Femur (tissue), 1 donor: ENCODE measurements at regions not wholly inside any gene's neighbourhood (a gene's known extent, or its start where the extent isn't known, plus 50 kb on each side); places are given as distances from the start of the nearest gene placed in this dataset.
"Not testable (repeated sequence)": the region's sequence is repeated elsewhere in the genome, so short reads cannot be mapped to it uniquely, and the experiment has no call there.

ENCODE experiments used
- DNase-seq: peaks from one replicate; pipeline ENCODE4 v3.0.0-alpha.2; 2017

DNA sequence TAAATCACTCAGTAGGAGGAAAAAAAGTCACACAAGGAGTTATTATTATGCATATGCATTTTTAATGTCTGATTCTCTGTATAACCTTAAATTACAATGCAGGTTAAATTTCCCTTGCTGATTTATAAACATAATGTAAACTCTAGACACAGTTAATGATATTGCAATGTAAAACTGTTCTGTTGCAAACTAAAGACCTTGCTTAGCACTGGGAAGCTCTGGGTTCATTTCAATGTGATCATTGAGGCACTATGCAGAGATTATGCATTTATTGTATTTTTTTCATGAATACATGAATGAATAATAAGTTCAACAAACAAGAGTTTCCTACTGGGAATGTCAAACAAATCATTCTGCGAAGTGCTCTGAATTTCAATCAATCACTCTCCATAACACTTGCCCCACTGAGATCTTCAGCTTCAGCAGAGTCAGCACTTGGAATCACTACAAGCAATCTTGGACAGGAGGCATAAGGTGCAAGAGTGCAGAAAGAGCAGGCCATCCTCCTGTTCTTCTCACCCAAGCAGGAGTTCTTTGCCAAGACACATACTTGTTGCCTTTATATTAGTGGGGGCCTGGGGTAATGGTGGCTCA lies 232.1 kb downstream of the CSNK1G3 start:
- no peak for DNase-seq

DNA sequence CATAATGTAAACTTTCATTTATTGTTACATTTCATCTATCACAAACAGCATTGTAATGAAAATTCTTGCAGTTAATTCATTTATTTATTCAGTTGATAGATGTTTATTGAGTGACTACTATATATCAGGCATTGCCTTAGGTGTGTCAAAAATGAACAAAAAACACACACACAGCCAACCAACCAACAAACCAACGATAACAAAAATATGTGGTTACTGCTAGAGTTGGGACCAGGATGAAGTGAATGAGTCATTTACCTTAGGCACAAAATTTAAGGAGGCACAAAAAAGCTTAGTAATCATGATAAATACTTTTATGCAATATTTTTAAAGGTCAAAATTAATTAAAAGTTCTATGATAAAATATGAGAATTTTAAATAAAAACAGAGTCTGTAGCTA lies 223.4 kb downstream of the CSNK1G3 start:
- DNase-seq = no peak

DNA sequence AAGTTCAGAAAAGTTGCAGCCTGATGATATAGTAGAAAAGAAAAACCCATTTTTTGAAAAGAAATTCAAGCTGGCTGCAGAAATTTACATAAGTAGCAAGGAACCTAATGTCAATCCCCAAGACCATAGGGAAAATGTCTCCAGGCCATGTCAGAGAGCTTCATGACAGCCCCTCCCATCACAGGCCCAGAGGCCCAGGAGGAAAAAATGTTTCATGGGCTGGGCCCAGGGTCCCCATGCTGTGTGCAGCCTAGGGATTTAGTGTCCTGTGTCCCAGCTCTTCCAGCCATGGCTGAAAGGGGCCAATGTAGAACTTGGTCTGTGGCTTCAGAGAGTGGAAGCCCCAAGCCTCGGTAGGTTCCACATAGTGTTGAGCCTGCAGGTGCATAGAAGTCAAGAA lies 220.3 kb downstream of the CSNK1G3 start:
- DNase-seq = no peak

DNA sequence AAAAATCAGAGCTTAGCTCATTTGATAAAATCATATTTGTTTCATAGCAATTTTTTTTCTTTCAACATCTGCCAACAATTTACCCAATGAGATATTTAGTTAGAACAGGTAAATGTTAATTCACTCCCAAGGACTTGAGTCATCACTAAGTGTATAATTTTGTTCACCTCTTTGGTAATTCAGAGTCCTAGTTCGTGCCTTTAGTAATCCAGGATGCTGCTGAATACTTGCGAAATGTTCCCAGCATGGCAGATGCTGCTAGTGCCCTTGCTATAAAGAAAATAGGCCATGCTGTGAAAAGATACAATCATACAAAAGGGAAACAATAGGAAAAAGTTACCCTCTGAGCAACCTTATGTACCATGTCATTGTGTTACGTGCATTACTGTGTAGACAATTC lies 210.5 kb downstream of the CSNK1G3 start:
- no peak for DNase-seq

DNA sequence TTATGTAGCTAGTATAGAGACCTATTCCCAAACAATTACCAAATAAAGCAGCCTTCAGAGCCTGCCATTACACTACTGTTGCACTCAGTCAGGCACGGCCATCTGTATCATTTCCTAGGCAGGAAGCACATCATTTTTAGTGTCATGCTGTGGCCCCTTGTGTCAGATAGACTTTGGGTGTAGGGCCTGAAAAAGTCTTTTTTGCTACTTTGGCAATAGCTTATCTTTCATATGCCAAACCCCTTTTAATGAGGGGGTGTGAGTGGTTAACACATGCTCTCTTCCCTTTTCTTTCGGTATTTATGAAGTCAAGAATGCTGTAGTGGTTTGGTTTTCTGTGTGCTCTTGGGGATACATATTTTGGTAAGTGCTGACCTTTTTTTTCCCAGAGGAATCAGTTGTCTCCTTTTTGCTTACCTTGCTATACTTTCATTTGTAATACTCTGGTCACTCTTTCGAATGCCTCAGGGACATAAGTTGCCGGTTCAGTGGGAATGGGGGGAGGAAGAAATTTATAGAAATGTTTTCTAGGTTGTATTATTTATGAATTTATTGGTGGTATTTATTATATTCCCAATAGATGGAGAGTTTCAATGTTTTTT lies 209.8 kb downstream of the CSNK1G3 start:
- no peak for DNase-seq

DNA sequence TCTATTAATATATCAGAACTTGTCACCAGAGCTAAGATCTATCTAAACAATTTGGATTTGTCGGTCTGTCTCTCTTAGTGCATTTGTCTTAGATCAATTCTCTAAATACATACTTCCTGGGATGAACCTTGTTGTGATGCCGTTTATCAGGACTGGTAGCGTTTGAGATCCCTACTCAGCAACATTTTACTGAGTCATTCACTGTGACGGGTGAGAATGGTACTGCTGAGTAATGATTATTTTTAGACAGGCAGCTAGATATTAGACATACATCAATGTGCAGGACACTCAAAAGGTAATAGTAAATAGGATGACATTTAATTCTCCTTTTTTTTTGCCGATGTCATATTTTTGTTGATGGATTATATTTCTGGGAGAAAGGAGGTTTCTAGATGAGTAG lies 209.0 kb downstream of the CSNK1G3 start:
- DNase-seq = no peak

DNA sequence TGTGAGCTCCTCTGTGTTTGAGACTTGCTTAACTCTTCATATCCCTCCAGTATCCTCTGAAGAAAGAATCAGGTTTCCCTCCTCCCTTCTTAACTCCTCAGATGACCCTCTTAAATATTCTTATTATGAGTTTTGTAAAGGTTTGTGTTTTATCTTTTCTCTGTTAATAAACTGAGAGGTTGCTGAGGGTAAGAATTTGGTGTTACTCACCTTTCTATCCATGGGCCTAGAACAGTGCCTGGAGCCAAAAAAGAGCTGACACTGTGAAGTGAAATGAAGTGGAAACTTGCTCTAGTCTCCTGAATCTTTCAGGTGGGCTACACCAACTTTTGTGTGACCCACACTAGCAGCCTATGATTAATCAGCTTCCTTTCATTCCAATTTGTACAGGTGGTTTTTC lies 208.4 kb downstream of the CSNK1G3 start:
- DNase-seq = no peak

DNA sequence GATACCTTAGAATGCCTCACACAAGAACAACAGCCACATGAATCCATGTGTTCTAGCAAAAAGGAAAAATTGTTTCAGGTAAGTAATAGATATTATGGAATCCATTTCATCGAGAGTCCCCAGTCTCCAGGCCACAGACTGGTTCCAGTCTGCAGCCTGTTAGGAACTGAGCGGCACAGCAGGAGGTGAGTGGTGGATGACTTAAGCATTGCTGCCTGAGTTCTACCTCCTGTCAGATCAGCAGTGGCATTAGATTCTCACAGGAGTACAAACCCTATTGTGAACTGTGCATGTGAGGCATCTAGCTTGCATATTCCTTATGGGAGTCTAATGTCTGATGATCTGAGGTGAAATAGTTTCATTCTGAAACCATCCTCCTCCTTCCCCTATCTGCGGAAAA lies 207.0 kb downstream of the CSNK1G3 start:
- DNase-seq = no peak

DNA sequence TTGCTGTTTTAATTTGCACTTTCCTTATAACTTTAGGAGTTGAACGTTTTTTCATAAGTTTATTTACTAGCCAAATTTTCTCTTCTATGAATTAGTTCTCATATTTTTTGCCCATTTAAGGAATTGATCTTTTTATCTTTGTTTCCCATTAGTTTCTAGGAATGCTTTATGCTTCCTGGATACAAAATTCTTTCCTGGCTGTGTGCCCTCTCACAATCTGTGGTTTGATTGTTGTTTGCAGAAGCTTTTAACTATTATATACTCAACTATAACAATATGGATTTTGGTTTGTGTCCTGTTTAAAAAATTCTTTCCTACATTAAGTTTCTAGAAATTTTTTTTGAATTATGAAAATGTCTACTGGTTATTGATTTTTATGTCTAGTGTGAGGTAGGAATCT lies 206.3 kb downstream of the CSNK1G3 start:
- DNase-seq = no peak

DNA sequence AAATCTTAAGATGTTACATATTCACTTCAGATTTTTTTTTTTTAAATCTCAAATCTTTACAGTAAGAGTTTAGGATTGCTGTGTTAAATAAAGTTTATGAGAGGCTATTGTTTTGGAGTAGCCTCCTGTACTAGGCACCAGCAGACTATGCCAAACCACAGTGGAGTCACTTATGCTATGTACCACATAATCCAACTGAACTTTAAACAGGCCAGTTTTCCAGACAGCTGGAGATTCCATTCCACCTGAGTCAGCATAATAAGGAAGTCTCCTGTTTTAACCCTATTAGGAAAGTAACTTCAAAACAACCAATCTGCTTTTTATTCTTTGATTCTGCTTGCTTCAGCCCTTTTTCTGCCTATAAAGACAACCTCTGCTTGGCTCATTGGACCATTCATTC lies 205.2 kb downstream of the CSNK1G3 start:
- no peak for DNase-seq

DNA sequence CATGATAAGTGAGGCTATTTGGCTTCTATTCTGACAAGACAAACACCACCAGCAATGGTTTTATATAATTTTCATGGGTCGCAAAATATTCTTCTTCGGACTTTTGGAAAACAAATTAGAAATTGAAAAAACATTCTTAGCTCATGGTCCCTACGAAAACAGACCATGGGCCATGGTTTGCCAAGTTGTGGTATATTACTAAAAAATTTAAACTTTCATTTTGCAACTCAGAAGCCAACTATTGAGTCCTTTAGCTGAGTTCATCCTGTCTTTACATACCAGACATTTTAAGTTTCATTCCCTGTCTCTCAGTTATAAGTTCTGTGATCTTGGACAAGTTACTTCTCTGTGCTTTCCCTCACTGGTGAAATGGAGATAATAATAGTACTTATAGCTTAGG lies 198.1 kb downstream of the CSNK1G3 start:
- DNase-seq = no peak

DNA sequence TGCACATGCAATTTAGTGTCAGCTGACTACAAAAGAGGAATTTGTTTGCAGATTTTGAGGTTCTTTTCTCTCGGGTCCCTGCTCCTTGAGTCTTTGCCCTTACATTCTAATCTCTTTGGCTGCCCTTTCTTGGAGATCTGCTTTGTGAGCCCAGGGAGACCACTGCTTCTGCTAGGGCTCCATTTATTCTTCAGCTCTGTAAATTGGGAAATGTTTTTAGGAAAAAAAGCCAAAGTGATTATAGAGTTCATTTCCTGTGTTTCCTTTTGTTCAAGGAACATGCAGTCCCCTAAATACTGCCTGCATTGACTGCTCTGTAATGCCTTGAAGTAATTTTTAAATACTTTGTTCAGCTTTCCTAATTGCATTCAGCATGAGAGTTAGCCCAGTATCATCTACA lies 197.4 kb downstream of the CSNK1G3 start:
- DNase-seq = no peak

DNA sequence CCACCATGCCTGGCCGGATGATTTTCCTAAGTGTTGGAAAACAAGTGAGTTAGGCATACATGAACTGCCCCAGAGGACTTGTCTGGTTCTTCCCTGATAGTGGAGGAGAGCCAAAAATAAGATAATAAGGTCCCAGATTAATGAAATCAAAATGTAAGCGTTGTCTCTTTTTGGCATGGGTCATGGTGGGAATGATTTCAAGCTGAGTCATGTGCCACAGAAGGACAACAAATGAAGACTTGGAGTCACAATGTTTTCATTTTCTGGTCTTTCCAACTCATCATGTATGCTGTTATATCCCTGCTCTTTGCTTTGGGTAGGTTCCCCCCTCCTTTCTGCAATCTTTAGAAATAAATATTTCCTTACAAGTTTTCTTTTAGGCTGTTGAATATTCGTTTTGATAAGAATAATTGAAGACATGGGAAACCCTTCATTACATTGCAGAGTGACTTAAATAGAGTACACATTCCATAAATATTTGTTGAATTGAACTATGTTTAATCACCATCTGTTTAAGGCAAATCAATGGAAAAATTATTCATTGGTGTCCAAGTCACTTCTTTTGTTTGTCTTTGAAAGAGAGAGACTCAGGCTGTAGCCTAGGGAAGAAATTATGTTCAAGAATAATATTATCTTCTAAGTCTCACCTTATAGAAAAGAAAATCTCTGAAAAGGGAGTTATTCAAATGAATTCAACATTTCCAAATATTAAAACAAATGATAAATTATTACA lies 196.3 kb downstream of the CSNK1G3 start:
- DNase-seq = no peak

DNA sequence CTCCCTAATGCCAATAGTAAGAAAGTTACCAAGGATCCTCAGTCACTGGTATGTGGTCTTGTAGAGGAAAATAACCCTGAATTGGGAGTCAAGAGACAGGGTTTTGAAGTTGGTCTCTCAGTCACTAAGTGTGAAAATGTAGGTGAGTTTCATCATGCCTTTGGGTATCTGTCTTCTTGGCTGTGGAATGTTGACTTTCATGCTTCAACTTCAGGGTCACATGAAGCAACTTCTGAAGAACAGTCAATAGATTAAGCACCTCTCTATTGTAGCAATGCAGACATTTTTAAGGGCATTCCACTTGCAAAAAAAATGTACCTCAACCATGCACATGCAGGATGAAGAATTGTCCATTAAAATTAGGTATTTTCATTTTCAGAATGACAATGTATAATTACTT lies 194.6 kb downstream of the CSNK1G3 start:
- no peak for DNase-seq

DNA sequence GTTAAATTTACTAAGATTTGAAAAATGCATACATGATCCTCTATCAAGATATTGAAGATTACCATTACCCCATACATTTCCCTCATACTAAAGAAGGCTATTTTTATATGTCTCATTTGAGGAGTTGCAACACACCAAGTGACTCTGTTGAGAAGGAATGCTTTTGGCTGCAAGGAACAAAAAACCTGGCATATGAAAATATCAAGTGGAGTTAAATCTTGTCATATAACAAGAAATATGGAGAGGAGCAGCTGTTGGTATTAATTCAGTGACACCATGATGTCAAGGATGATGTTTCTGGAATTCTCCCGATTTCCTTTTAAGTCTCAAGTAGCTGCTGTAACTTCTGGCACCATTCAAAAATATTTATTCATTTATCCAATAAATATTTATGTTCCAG lies 193.8 kb downstream of the CSNK1G3 start:
- no peak for DNase-seq

DNA sequence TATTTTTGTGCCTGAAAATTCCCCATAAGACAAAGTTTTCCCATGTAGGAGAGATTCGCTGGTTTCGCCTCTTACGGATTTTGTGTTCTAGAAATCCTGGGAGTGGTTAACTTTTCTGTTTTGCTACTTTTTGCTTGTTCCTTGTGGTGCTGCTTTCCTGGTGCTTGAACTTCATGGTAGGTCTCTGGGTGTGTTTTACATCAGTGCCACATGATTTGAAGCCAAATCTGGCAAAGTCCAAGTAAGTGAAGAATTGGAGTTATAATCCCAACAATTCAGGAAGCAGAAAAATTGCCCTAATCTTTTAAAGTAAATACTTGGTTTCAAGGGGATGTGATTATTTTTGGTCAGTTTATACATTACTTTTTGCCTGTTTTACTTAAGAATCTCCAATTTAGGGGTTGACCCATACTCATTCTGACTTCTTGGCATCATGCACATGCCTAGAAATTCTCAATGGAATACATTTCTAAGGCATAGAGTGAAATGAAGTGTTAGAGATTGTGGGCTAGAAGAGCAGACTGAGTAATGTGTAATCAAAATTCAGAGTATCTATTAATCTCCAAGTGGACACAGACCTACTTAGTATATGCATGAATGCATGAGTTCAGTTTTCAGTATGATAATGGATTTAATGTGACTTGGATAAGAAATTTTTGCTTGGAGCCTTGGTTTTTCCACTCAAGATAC lies 189.7 kb downstream of the CSNK1G3 start:
- DNase-seq = no peak

DNA sequence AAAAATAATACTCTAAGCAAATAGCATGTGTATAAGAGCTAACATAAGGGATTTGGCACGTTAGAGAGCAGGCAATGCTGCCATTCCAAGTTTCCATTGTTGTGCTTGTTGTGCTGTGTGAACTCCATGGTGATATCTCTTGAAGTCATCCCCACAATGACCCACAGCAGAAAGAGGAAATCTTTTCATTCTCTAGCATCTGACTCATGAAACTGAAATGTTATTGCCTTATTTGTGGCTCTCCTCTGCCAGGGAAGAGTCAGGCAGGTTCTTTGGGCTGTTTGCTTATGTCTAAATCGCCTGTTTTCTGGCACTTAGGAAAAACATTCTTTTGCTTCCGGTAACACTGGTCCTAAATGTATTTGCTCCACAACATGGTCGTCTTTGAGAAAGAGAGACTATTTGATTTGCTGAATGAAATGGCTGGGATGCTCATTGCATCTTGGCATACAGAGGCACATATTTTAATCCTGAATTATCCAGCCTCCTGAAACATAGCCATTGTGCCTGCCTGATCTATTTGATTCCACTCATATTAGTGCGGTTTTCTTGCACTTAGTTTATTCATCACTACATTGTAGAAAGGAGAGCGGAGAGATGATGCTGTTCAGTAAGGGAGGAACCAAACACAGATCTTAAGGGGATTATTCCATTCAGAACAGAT lies 188.8 kb downstream of the CSNK1G3 start:
- peak; percentile 68 for DNase-seq

DNA sequence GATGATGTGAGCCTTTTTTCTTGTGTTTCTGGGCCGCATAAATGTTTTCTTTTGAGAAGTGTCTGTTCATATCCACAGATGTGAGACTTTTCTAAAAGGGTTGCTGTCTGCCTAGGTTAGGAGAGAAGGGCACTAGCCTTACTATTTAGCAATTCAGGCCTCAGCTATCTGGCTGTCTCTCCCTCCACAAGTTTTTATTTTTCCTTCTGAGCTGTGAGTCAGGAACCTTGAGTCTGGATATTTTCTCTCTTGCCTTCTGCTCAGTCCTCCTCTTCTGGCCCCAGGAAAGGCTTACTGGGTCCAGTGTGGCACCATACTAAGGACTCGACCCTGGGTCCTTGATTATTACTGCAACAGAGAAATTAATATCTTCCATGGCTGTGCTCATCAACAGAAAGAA lies 187.6 kb downstream of the CSNK1G3 start:
- DNase-seq = no peak

DNA sequence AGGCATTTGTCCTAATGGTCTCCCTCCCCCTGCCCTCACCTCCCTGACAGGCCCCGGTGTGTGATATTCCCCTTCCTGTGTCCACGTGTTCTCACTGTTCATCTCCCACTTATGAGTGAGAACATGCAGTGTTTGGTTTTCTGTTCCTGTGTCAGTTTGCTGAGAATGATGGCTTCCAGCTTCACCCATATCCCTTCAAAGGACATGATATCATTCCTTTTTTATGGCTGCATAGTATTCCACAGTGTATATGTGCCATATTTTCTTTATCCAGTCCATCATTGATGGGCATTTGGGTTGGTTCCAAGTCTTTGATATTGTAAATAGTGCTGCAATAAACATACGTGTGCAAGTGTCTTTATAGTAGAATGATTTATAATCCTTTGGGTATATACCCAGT lies 187.0 kb downstream of the CSNK1G3 start:
- not testable (repeated sequence) for DNase-seq

DNA sequence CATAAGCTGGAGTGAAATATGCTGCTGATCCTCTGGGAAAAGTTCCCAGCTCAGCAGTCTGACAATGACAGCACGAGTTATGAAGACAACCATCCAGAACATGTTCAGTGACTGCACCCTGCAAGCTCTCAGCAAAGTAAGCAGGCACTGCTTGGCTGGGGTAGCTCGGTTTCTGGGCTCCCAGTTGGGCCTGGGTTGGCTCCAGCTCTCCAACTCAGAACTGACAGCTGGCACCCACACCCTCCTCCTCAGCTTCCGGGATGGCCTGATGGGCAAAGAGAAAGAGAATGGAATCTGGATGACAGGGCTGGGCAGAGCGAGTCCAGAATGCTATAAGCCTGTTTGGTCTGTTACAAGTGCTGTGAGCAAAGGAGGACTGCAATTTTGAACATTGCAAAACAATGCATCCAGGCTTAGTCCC lies 185.0 kb downstream of the CSNK1G3 start:
- peak; percentile 79 for DNase-seq

DNA sequence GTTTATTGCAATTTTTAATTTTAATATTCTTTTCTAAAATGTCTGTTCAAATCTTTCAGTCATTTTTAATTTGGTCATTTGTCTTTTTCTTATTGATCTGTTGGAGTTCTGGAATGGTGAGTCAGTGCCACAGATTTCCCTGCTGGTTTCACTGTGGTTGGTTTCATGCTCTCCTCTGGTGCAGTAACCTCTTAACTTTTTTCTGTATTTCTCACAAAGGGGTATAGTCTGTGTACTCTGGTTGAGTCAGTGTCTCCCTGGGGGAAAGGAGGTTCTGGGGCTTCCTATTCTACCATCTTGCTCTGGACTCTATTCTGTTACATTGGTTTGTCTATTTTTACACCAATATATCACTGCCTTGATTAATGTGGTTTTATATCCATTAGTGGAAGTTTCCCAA lies 178.8 kb downstream of the CSNK1G3 start:
- no peak for DNase-seq

DNA sequence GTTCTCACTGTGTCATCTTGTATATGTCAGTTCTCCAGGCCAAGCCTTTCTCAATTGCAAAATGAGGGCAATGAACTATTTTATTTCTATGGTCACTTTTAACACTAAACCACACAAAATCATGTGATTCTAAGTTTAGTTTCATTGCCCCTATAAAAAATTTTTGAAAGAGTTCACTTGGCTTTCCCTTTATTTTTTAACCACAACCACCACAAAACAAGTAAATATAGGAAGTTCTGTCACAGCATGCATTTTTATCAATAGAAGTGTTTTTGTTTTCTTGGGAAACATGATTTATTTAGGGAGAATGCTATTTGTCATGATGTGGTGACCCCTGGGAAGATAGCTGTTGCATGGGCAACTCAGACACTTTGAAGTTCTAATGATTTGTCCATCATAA lies 169.1 kb downstream of the CSNK1G3 start:
- no peak for DNase-seq

DNA sequence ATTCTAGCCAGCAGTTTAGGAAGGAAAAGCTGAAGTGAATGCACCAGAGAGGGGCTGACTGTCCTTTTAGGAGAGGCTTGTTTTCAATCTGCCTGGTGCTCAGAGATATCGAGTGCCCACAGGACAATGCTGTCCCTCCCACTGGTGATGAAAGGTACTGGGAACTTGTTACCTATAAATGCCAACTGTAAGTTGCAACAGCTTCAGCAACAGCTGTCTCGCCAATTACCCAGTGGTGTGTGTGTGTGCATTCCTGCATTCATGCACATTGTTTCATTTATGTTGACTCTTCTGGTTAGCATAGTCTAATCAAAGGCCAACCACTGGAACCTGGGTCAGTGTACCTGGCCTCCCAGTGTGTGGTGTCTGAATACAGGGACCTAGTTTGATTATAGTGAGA lies 161.1 kb downstream of the CSNK1G3 start:
- no peak for DNase-seq
